CD4-positive, alpha-beta T cell (primary cell): ENCODE measurements at regions not wholly inside any gene's neighbourhood (a gene's known extent, or its start where the extent isn't known, plus 50 kb on each side); places are given as distances from the start of the nearest gene placed in this dataset.

Source experiments
- ATAC-seq: fragments of 200-7000 bp; cut with Tn5 transposase; one replicate; pipeline ENCODE4 v1.10.0; 2022; ENCODE audit warnings: mild to moderate bottlenecking; ENCODE audit not compliant: poor library complexity
- CTCF ChIA-PET: fragments of 350-600 bp; sonication (Branson Sonifier 250); formaldehyde crosslinking; loops from one replicate; lab custom pipeline; 2021; ENCODE audit warnings: antibody characterized with exemption, inconsistent platforms; lab: Charles Lee
- POLR2A ChIA-PET: fragments of 350-600 bp; sonication (Branson Sonifier 250); formaldehyde crosslinking; loops from one replicate; lab custom pipeline; 2021; ENCODE audit warnings: antibody characterized with exemption, inconsistent platforms; lab: Charles Lee
- DNase-seq, 14 experiments: peaks; one replicate each; pipeline ENCODE4 v3.0.0-alpha.2; 2013 to 2020; ENCODE audit warnings: mixed read lengths in 2 of 14
- H3K27ac ChIP-seq, 2 donors: one replicate each; pipeline versions ENCODE4 v1.5.1 to v1.7.0; 2013; ENCODE audit warnings: low read length in 2 of 2, low read depth in 1 of 2, mild to moderate bottlenecking in 1 of 2
- H3K27me3 ChIP-seq, 2 experiments: 1 replicate in 1 of 2; 2 replicates in 1 of 2; pipeline versions ENCODE4 v1.6.1 to v1.7.0; 2013; ENCODE audit warnings: low read length in 2 of 2, control low read depth in 1 of 2, mild to moderate bottlenecking in 1 of 2, moderate library complexity in 1 of 2; ENCODE audit not compliant: insufficient read depth in 2 of 2, control insufficient read depth in 1 of 2
- H3K36me3 ChIP-seq: one replicate; pipeline ENCODE4 v1.6.1; 2013; ENCODE audit warnings: low read length, control low read depth; ENCODE audit not compliant: insufficient read depth
- H3K4me1 ChIP-seq: one replicate; pipeline ENCODE4 v1.6.1; 2013; ENCODE audit warnings: low read length, control low read depth; ENCODE audit not compliant: insufficient read depth
- H3K4me3 ChIP-seq: one replicate; pipeline ENCODE4 v1.5.1; 2013; ENCODE audit warnings: mild to moderate bottlenecking, low read length, moderate library complexity
- H3K9me3 ChIP-seq, 2 experiments: 1 replicate in 1 of 2; 2 replicates in 1 of 2; pipeline versions ENCODE4 v1.6.1 to v1.7.0; 2013; ENCODE audit warnings: low read length in 2 of 2, mild to moderate bottlenecking in 2 of 2, control low read depth in 1 of 2, moderate library complexity in 1 of 2; ENCODE audit not compliant: control insufficient read depth in 1 of 2, insufficient read depth in 1 of 2
- H3K27ac Mint-ChIP-seq: one replicate; pipeline ENCODE4 v1.8.0; 2020; ENCODE audit warnings: mixed read lengths
- H3K27me3 Mint-ChIP-seq: one replicate; pipeline ENCODE4 v1.8.0; 2021; ENCODE audit warnings: mixed read lengths
- H3K36me3 Mint-ChIP-seq: one replicate; pipeline ENCODE4 v1.8.0; 2021; ENCODE audit warnings: low read depth, mixed read lengths
- H3K4me1 Mint-ChIP-seq: one replicate; pipeline ENCODE4 v1.8.0; 2021; ENCODE audit warnings: low read depth, mixed read lengths
- H3K4me3 Mint-ChIP-seq: one replicate; pipeline ENCODE4 v1.8.0; 2020; ENCODE audit warnings: mild to moderate bottlenecking, mixed read lengths
- H3K9me3 Mint-ChIP-seq: one replicate; pipeline ENCODE4 v1.8.0; 2020; ENCODE audit warnings: mixed read lengths
- intact Hi-C, 2 experiments: fragments of 100-400 bp; cut with DNase I in 1 of 2; cut with micrococcal nuclease in 1 of 2; formaldehyde crosslinking; loops; one replicate each; pipeline versions ENCODE4 v1.15.1 to v1.9.0; 2023 to 2025; cut with DNase I, micrococcal nuclease
- TF ChIP-seq, protein P1 (sequence below): fragments of 200-600 bp; IDR thresholded peaks from one replicate; pipeline ENCODE4 v1.8.0; 2022; ENCODE audit warnings: antibody characterized with exemption, mild to moderate bottlenecking

DNA sequence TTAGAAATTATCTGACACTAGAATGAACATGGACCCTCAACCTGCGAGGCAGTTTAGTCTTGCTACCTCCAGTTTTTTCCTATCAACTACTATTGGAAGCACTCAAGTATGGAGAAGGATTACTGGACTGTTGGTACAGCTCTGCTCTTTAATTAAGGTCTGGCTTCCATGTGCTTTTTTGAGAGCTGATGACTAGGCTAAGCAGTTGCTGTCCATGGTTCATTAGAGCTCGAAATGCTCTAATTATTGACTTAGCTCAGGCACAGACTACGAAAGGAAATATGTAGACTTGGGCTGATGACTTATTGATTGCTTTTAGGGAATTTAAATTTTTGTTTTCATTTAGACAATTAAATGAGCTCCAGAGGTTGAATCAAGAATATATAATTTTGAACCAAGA lies 1281.6 kb downstream of the HACE1 start:
- Histone ChIP-seq H3K9me3 (no peaks in the 10 kb centered on the region), H3K36me3 (no peaks in the 10 kb centered on the region), H3K27ac (no peak overlapping the region), H3K4me1 (no peaks in the 10 kb centered on the region), H3K27me3 (no peaks in the 10 kb centered on the region), H3K4me3 (no peak overlapping the region)
- H3K4me3 Mint-ChIP-seq, result no peak overlapping the region
- ATAC-seq (no peak), DNase-seq (no peak)
- peaks cover 7% of the 10 kb centered on the region for H3K9me3 Mint-ChIP-seq
- CTCF ChIA-PET, result no interaction called here
- intact Hi-C loops, result no loop called here
- no peaks in the 10 kb centered on the region for H3K36me3 Mint-ChIP-seq
- no peaks in the 10 kb centered on the region for H3K4me1 Mint-ChIP-seq
- H3K27me3 Mint-ChIP-seq, result no peaks in the 10 kb centered on the region
- no peak overlapping the region for H3K27ac Mint-ChIP-seq
- POLR2A ChIA-PET, result no interaction called here
- TF ChIP-seq, protein P1, sequence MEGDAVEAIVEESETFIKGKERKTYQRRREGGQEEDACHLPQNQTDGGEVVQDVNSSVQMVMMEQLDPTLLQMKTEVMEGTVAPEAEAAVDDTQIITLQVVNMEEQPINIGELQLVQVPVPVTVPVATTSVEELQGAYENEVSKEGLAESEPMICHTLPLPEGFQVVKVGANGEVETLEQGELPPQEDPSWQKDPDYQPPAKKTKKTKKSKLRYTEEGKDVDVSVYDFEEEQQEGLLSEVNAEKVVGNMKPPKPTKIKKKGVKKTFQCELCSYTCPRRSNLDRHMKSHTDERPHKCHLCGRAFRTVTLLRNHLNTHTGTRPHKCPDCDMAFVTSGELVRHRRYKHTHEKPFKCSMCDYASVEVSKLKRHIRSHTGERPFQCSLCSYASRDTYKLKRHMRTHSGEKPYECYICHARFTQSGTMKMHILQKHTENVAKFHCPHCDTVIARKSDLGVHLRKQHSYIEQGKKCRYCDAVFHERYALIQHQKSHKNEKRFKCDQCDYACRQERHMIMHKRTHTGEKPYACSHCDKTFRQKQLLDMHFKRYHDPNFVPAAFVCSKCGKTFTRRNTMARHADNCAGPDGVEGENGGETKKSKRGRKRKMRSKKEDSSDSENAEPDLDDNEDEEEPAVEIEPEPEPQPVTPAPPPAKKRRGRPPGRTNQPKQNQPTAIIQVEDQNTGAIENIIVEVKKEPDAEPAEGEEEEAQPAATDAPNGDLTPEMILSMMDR, result no peak

DNA sequence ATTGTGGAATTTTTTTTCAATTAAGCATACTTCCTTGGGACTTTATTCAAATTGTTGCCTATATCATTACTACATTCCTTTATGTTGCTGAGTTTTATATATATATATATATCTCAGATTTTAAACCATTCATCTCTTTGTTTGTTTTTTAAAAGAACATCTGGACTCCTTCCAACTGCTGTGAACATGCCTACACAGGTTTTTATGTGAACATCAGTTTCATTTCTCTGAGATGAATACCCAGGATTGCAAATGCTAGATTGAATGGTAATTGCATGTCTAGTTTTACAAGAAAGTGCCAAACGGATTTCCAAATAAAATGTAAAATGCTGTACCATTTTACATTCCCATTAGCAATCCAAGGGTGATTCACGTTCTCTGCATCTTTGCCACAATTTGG lies 1289.3 kb downstream of the HACE1 start:
- TF ChIP-seq, protein P1, result no peak
- DNase-seq (no peak), ATAC-seq (no peak)
- no peaks in the 10 kb centered on the region for H3K27me3 ChIP-seq
- H3K27ac ChIP-seq, result no peak overlapping the region
- Mint-ChIP-seq H3K27me3 (no peaks in the 10 kb centered on the region), H3K9me3 (peaks cover 1% of the 10 kb centered on the region), H3K27ac (no peak overlapping the region), H3K4me1 (no peaks in the 10 kb centered on the region), H3K4me3 (no peak overlapping the region), H3K36me3 (no peaks in the 10 kb centered on the region)
- H3K36me3 ChIP-seq, result no peaks in the 10 kb centered on the region
- ChIA-PET POLR2A (no interaction called here), CTCF (no interaction called here)
- intact Hi-C loops, result no loop called here
- no peaks in the 10 kb centered on the region for H3K4me1 ChIP-seq
- no peaks in the 10 kb centered on the region for H3K9me3 ChIP-seq
- no peak overlapping the region for H3K4me3 ChIP-seq

DNA sequence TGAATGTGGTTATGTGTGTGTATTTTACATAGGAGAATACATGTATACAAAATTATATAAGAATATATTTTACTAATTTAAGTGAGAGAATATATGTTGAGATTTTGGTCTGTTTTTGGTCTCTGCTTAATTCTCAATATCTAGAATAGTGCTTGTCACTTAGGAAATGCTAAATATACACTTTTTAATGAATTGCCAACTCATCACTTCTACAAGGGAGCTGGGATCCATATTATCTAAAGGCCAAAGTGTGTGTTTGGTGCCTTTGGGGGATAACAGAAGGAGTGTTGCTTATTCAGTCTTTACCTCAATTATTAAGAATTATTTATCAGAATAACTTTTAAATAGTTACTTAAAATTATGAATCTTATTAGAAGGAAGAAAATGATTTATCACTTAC lies 1304.8 kb downstream of the HACE1 start:
- no peaks in the 10 kb centered on the region for H3K36me3 ChIP-seq
- Mint-ChIP-seq H3K4me3 (no peak overlapping the region), H3K9me3 (peaks cover 13% of the 10 kb centered on the region), H3K4me1 (no peaks in the 10 kb centered on the region), H3K27ac (no peak overlapping the region), H3K27me3 (no peaks in the 10 kb centered on the region), H3K36me3 (no peaks in the 10 kb centered on the region)
- TF ChIP-seq, protein P1, result no peak
- H3K4me3 ChIP-seq, result no peak overlapping the region
- no peak overlapping the region for H3K27ac ChIP-seq
- H3K9me3 ChIP-seq, result peaks cover 0 to 5% of the 10 kb centered on the region in 2 experiments
- ChIA-PET POLR2A (no interaction called here), CTCF (no interaction called here)
- no peaks in the 10 kb centered on the region for H3K4me1 ChIP-seq
- intact Hi-C loops, result no loop called here
- no peak for DNase-seq
- no peak for ATAC-seq
- no peaks in the 10 kb centered on the region for H3K27me3 ChIP-seq
